ENCODE measurements at regions not wholly inside any gene's neighbourhood (a gene's known extent, or its start where the extent isn't known, plus 50 kb on each side); places are given as distances from the start of the nearest gene placed in this dataset.

GRCh38 chr14:41404126-41404525 lies 202.6 kb upstream of the LRFN5 start:
- DNase-seq (ENCODE audit: low spot score): no peak

- DNase-seq (ENCODE audit: low spot score): no peak
Measured at GRCh38 chr14:41403360-41403759, 203.3 kb upstream of the LRFN5 start.

GRCh38 chr14:41397926-41398325 lies 208.8 kb upstream of the LRFN5 start:
- no peak for DNase-seq (ENCODE audit: low spot score)

- no peak for DNase-seq (ENCODE audit: low spot score)
Measured at GRCh38 chr14:41393512-41393911, 213.2 kb upstream of the LRFN5 start.

- no peak for DNase-seq (ENCODE audit: low spot score)
Measured at GRCh38 chr14:41392226-41392625, 214.4 kb upstream of the LRFN5 start.

GRCh38 chr14:41389355-41389754 lies 217.3 kb upstream of the LRFN5 start:
- DNase-seq (ENCODE audit: low spot score): no peak

- no peak for DNase-seq (ENCODE audit: low spot score)
Measured at GRCh38 chr14:41385797-41386196, 220.9 kb upstream of the LRFN5 start.

GRCh38 chr14:41380017-41380416 lies 226.7 kb upstream of the LRFN5 start:
- DNase-seq (ENCODE audit: low spot score): no peak

- DNase-seq (ENCODE audit: low spot score): no peak
Measured at GRCh38 chr14:41378526-41378925, 228.2 kb upstream of the LRFN5 start.

- DNase-seq (ENCODE audit: low spot score): no peak
Measured at GRCh38 chr14:41377932-41378331, 228.7 kb upstream of the LRFN5 start.

GRCh38 chr14:41374092-41374491 lies 232.6 kb upstream of the LRFN5 start:
- DNase-seq (ENCODE audit: low spot score): no peak

GRCh38 chr14:41362139-41362538 lies 244.5 kb upstream of the LRFN5 start:
- no peak for DNase-seq (ENCODE audit: low spot score)

GRCh38 chr14:41360126-41360525 lies 246.6 kb upstream of the LRFN5 start:
- DNase-seq (ENCODE audit: low spot score): no peak

GRCh38 chr14:41355866-41356265 lies 250.8 kb upstream of the LRFN5 start:
- no peak for DNase-seq (ENCODE audit: low spot score)

- no peak for DNase-seq (ENCODE audit: low spot score)
Measured at GRCh38 chr14:41350476-41350875, 256.2 kb upstream of the LRFN5 start.

GRCh38 chr14:41349289-41349910 lies 257.3 kb upstream of the LRFN5 start:
- DNase-seq (ENCODE audit: low spot score): no peak

- no peak for DNase-seq (ENCODE audit: low spot score)
Measured at GRCh38 chr14:41343857-41344256, 262.8 kb upstream of the LRFN5 start.

GRCh38 chr14:41313196-41313595 lies 293.5 kb upstream of the LRFN5 start:
- DNase-seq (ENCODE audit: low spot score): no peak

GRCh38 chr14:41303506-41303905 lies 303.2 kb upstream of the LRFN5 start:
- DNase-seq (ENCODE audit: low spot score): no peak

GRCh38 chr14:41302776-41303175 lies 303.9 kb upstream of the LRFN5 start:
- DNase-seq (ENCODE audit: low spot score): no peak

- no peak for DNase-seq (ENCODE audit: low spot score)
Measured at GRCh38 chr14:41299924-41300323, 306.8 kb upstream of the LRFN5 start.

GRCh38 chr14:41298328-41298690 lies 308.4 kb upstream of the LRFN5 start:
- no peak for DNase-seq (ENCODE audit: low spot score)

- DNase-seq (ENCODE audit: low spot score): no peak
Measured at GRCh38 chr14:41297576-41298327, 308.9 kb upstream of the LRFN5 start.

- DNase-seq (ENCODE audit: low spot score): no peak
Measured at GRCh38 chr14:41295734-41296133, 310.9 kb upstream of the LRFN5 start.
